GM21723 (cell line): ENCODE measurements at regions not wholly inside any gene's neighbourhood (a gene's known extent, or its start where the extent isn't known, plus 50 kb on each side); places are given as distances from the start of the nearest gene placed in this dataset.

Experiments used
- ATAC-seq: cut with Tn5 transposase; IDR thresholded peaks from one replicate; pipeline ENCODE4 v1.9.1; 2021; ENCODE audit warnings: mild to moderate bottlenecking, moderate library complexity; ENCODE audit not compliant: unreplicated experiment

DNA sequence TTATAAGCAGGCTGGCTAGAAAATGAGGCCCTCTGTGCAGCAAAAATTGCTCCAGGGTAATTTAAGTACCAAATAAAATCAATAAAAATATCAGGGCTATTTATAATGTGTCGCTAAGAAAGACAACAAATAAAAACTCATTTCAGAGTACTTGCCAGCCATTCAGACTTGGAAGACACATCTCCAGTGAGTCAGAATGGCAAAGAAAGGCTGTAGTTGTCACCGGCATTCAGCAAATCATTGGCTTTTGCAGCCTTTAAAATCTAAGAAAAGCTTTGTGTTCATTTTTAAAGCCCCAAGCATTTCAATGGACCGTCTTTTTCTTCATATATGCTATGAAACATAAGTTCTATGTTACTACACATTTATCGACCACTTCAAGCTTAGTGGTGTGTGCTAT is 141.1 kb upstream of the HNMT start:
- no peak for ATAC-seq

- no peak for ATAC-seq
Measured at GRCh38 chr2:137824501-137824900, 139.8 kb upstream of the HNMT start.

- peak; percentile 98 for ATAC-seq
Measured at GRCh38 chr2:137826373-137827372, 137.6 kb upstream of the HNMT start.

DNA sequence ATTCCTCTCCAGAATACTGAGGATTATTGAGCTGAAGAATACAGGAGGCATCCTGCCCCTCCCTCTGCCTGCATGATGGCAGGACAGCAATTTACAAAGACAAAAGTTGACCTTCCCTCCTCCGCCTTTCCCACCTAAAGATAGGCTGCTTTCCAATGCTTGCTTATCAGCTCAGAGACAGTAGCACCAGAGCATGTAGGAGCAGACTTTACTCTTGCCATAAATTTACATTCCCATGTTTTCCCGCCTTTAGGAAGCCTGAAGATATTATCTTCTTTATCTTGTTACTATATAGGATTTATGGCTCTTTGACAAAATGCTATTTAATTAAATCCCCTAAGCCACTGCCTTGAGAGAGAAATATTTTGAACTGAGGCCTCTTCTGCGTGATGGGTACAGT is 135.6 kb upstream of the HNMT start:
- ATAC-seq, result no peak

DNA sequence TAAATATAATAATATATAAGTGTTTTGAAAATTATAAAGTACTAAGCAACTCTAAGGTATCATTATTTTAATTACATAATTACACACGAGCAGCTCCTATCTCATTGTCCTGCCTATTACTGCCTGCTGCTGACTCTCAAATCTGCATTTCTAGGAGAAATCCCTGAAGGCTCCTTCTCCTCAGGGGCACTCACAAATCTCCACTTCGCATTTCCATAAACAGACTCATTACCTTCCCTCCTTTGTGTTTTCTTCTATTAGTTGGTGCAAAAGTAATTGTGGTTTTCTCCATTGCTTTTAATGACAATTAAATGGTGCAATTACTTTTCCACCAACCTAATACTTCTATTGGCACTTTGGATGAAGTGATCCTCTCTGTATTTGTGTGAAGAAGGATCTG is 135.0 kb upstream of the HNMT start:
- no peak for ATAC-seq

DNA sequence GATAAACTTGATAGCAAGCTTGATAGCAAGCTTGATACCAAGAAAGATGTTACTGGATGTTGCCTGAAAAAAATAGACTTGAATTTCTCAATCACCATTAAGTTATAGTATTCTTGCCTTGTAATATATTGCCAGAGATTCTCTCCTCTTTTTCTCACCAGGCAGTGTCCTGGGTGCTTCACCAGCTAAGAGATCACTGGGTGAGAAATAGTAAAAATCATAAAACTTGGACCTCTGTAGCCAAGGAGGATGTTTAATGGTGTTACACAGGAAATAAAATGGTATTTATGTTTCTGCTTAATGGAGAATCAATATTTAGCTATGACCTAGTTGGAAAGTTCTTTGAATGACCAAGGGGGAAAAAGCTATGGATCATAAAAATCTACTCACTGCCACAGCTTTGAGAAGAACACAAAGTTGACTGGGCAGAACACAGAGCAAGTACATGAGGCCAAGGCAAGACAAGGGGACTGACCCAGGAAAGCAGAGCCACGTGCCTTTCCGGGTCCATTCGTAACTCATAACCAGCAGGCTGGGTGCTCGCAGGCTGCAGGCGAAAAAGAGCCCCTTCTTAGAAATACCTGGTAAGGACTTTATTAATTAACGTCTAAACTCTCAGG is 129.4 kb upstream of the HNMT start:
- no peak for ATAC-seq

DNA sequence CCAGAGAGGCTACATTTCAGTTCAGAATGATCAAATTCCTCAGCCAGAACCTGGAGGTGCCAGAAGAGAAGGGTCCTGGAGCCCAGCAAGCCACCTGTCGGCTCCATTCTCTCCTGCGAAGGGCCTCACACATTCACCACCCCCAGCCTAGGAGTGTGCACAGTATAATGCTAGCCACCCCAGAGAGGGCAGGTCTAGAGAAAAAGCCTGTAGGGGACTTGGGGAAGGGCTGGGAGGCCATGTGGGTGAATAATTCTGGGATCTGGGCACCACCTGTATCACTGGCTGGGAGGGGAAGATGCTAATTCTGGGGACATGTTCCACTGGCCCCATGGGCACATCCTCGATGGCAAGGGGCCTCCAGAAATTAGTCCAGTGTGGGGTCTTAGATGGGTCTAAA is 127.6 kb upstream of the HNMT start:
- ATAC-seq, result no peak

DNA sequence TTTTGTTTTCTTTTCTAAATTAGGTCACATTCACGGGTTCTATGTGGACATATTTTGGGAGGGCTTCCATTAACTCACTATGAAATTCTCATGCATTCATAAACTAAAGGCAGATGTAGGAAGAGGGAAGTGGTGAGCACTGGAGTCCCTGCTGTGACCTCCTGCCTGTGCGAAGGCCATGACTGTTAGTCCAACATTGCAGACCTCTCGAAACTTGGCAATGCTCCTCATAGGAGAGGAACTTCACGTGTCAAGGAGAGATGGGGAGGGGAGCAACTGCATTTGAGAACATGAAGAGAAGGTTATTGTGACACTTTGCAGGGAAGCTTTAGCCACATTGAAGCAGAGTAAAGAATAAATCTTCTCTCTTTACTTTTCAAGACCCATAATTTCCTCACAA is 126.4 kb upstream of the HNMT start:
- ATAC-seq, result no peak

- ATAC-seq, result peak; percentile 62
Measured at GRCh38 chr2:137838255-137839092, 125.8 kb upstream of the HNMT start.

DNA sequence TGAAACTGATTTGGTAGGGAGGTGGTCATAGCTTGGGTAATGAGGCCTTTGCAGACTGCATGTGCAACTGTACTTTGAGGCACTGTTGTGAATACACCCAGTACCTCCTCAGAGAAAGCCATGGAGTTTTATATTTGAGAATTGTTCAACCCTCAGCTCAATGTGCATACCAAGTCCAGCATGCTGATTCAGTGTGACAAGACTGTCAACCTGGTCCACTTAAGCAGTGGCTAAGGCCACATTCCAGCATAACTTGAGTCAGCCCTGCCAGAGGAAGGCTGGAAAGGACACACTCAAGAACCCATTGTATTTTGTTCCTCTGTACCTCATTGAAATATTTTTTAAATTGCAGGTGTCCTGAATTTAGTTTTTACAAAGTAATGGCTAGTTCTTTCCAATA is 121.8 kb upstream of the HNMT start:
- ATAC-seq, result no peak

DNA sequence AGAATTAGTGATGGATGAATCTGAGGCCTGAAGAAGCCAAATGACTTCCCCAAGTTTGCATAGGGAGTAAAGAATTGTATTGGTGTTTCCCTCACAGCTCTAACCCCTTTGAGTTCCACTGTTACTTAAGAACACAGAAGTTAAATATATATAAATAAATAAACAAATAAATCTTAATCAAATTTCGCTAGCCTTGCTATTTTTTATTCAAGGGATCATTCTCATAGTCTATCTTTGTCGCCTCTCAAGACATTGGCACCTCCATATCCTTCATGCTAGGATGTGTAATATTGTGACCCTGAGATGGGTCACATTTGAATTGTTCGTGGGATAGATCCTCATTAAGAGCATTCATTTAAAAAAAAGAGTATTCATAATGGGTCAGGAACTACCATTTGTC is 121.3 kb upstream of the HNMT start:
- no peak for ATAC-seq

DNA sequence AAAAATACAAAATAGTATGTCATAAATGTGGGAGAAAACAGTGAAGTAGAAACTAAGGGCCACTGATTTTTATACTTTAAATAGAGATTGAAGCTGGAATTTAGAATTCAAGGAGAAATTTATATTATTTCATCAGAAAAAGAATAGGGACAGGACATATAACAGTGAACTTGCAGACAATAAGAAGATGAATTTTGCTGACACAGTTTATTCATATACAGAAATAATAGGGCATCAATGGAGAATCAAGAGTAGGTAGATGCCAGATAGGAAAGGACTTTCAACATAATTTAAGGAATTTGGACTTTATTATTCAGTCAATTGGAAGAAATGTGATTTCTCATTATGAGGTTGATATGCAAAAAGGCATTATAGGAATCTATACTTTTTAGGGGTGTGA is 118.9 kb upstream of the HNMT start:
- no peak for ATAC-seq

GRCh38 chr2:137846993-137847392 is 117.3 kb upstream of the HNMT start:
- ATAC-seq, result no peak

- no peak for ATAC-seq
Measured at GRCh38 chr2:137847443-137847842, 116.8 kb upstream of the HNMT start.

- no peak for ATAC-seq
Measured at GRCh38 chr2:137857881-137858280, 106.4 kb upstream of the HNMT start.

DNA sequence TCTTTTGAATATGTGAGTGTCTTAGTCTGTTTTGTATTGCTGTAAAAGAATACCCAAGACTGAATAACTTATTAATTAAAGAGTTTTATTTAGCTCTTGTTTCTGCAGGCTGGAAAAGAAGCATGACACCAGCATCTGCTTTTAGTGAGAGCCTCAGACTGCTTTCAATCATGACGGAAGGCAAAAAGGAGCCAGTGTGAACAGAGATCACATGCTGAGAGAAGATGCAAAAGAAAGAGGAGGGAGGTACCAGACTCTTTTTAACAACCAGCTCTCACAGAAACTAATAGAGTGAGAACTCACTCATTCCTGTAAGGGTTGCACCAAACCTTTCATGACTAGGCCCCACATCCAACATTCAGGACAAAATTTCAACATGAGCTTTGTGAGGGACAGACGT is 101.6 kb upstream of the HNMT start:
- ATAC-seq, result no peak

DNA sequence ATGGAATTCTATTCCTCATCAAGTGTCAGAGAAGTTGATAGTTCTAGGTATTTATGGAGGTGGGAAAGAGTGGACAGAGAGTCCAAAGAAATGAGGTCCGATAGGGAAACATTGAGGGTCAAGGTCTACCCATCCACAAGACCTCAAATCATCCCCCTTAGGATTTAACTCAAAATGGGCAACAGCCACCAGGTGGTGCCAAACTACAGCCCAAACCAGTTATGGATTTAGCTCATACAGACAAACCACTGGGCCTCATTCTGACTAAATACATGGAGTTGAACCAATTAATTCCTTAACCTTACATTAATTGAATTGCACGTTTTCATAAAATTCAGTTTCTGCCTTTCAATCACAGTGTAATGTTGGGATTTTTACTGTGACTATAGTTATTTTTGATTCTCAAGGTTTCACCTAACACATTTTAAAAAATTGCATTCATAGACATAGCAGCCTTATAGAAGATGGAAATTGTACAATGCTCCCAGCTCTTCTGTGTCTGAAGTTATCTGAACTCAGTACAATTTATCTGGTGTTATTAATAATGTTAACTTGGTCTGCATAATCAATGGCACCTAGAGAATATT is 98.2 kb upstream of the HNMT start:
- peak; percentile 82 for ATAC-seq

GRCh38 chr2:137870682-137871081 is 93.6 kb upstream of the HNMT start:
- ATAC-seq, result no peak

GRCh38 chr2:137872577-137872976 is 91.7 kb upstream of the HNMT start:
- ATAC-seq, result no peak

DNA sequence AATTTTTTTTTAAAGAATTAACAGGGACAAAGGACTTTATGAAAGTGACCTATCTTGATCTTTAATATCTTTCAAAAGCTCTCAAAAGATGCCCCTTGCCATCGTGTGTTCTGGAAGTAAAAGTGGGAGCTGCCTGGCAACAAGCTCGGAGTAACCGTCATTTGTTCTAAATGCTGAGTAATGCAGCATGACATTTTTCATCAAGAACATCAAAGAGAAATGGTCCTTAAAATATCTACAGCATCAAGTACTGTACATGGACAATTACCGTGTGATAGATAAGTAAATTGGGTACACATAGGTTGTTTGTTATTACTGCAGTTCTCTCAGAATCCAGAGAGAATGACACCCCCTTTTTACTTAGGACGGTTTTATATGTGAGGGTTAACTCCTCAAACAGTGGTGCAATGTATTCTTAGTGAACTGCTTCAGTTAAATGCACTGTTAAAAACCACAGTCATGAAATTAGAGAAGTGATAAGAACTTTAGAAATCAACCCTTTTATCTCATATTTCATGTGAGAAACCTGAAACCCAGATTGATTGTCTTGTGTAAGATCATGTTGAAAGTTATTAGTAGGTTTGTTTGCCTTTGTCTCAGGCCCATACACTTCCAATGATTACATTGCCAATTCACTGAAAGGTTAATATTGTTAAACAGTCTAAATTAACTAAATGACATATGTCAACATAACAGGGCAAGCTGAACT is 90.6 kb upstream of the HNMT start:
- no peak for ATAC-seq
